Inferior parietal cortex (tissue), 1 donor: ENCODE measurements at regions not wholly inside any gene's neighbourhood (a gene's known extent, or its start where the extent isn't known, plus 50 kb on each side); places are given as distances from the start of the nearest gene placed in this dataset.

ENCODE experiments used
- DNase-seq: peaks from one replicate; pipeline ENCODE4 v3.0.0-alpha.2; 2016; ENCODE audit errors: extremely low spot score

DNA sequence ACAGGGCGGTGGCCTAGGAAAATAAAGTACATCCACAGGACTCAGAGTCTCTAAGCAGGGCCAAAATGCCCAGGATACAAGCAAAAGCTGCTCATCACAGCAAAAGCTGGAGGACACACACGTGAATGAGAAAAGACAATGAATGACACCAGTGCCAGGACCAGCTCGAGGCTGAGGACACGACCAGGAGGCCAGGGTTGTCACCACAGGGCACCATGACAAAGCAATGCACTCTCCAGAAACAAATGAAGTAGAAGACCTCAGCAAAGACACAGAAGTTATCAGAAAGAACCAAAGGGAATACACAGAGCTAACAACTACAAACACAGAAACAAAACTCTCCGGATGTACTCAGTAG, 92.1 kb downstream of the FOXL3 start:
- DNase-seq, result no peak

DNA sequence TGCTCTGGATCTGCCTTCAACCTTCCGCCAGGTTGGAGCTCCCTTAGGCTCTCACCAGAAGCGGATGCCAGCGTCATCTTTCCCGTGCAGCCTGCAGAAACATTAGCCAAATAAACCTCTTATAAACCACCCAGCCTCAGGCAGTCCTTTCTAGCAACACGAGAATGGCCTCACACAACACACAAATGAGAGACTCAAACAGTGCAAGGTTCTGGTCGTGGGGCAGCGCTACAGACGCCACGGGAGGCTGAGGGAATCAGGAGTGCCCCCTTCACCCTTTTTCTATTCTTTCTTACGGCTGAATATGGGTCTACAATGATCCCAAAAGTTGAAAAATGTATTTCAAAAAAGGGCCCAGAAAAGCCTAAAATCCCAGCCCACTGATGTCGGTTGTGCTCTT, 96.4 kb downstream of the FOXL3 start:
- DNase-seq, result no peak

DNA sequence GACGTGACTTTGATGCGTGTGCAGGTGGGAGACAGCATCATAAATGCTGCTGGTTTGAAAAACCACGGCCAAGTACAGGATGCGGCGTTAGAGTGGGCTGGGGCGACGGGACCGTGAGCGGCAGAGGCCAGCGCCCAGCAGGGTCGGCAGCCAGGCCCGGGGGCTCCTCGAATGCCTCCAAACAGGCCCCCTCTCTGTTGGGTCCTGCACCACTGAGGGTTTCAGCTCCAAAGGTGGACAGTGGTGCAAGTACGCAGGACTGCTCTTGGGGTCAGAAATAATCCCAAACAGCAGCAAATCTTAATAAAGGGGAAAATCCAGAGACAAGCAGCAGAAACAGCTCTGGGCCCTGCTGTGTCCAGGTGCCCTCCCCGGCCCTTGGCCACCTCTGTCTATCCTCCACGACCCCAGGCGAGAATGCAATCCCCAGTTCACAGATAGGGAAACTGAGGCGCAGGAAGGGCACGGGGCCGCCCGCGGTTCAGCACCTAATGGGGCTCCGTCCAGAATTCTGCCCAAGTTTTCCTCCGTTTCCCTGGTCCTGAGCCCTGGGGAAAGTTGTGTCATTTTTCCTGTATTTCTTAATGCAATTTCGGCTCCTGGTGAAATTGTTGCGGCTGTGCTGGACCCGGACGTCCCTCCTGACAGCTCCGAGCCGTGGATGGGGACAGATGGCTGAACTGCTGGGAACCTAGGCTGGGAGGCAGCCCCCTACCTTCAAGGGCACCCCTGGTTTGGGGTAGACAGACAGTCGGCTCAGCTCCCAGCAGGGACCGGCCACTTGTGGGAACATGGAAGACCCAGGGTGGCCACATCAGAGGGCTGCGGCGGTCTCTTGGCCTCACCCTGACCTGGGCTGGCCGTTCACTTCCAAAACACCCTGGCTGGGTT, 97.4 kb downstream of the FOXL3 start:
- DNase-seq, result no peak

- DNase-seq, result no peak
Measured at GRCh38 chr7:388023-388960, 98.3 kb downstream of the FOXL3 start.

GRCh38 chr7:388961-389701, 99.2 kb downstream of the FOXL3 start:
- no peak for DNase-seq

- DNase-seq, result no peak
Measured at GRCh38 chr7:389911-390601, 100.1 kb downstream of the FOXL3 start.

DNA sequence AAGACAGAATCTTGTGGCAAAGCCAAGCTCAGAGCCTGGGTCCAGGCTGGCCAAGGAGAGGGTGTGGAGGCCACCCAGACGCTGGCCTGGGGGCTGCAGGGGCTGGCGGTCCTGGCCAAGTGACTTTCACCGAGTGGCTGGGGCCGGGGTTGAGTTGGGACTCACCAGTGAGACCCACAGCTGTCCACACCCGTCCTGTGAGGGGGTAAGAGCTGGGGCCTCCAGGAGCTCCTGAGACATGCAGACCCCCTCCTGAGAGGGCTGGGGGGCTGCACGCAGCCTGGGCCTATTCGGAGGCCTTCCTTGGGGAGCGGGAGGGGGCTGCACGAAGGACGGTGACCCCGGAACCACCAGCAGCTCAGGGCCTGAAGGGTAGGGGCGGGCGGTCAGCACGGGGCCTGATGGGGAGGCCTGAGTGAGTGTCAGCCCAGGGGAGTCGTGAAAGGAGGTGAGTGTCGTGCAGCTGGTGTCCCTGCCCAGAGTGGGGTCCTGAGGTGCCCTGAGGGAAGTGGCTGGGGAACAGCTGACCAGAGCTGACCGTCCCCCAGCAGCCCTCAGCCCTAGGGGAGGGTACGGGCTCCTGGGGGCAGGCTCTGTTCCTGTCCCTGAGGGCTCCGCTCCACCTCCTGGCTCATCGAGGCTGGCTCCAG, 100.9 kb downstream of the FOXL3 start:
- no peak for DNase-seq

DNA sequence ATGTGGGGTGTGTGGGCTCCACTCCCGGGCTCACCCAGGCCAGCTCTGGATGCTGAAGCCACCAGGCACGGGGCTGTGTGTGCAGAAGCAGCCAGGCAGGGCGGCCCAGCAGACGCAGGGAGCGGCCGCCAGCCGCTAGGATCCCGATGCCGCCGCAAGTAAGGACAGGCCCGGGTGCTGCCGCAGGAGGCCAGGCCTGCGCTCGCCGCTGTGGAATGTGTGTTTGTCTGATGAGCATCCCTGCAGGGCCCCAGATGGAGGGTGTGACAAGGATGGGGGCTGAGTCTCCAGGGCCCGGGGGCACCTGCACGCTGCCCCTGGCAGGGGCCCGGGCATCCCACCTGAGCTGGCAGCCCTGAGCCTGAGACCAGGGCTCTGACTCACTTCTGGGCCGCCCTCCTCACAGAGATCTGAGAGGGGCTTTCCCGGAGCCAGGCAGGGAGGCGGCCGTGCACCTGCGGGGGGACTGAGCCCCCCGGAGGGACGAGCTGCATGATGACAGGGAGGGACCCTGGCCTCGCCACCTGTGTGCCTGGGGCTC, 101.5 kb downstream of the FOXL3 start:
- DNase-seq, result no peak

DNA sequence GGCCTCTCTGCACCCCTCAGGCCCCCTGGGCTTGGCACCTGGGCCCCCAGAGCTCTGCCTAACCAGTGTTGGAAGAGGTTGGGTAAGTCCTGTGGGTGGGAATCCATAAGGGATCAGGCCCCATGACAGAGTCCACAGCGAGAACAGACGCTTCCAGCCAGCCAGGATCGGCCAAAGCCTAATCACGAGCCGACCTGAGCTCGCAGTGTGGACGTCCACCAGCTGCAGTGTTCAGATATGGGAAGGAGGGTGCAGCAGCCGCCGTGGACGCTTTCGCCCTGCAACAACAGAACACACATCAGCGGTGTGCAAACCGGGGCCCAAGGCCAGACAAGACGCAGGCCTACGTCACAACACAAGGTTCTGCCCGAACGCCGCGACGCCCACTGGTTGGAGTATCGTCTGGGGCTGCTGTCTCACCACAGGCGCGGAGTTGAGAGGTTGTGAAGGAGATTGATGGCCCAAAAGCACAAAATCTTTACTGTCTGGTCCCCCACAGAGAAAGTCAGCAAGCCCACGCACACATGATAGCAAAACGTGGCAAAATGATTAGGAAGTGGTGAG, 102.1 kb downstream of the FOXL3 start:
- DNase-seq, result no peak

- no peak for DNase-seq
Measured at GRCh38 chr7:392822-393221, 102.9 kb downstream of the FOXL3 start.

DNA sequence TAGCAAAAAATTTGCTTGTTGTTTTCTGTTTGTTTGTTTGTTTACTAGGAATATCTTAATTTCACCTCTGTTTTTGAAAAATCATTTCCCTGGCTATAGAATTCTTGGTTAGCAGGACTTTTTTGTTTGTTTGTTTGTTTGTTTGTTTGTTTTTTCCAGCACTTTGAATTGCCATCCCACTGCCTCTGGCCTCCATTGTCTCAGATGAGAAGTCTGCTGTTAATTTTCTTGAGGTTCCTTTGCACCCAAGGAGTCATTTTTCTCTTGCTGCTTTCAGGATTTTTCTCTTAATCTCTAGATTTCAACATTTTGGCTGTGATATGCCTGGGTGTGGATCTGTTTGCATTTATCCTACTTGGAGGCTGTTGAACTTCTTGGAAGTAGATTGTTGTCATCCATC, 105.7 kb downstream of the FOXL3 start:
- DNase-seq, result no peak

DNA sequence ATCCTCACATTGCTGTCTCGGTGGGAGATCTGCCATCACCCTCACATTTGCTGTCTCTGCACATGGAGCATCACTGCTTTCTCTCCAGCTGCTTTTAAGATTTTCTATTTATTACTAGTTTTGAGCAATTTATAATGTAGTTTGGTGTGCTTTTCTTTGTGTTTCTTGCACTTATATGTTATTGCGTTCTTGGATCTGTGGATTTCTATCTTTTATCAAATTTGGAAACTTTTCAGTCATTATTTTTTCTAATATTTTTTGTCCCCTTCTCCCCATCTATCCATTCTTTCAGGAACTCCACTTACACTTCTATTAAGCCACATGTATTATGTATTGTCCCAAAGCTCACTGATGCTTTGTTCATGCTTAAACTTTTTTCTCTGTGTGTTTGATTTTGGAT, 108.9 kb downstream of the FOXL3 start:
- no peak for DNase-seq

GRCh38 chr7:400901-401485, 111.0 kb downstream of the FOXL3 start:
- DNase-seq, result no peak

DNA sequence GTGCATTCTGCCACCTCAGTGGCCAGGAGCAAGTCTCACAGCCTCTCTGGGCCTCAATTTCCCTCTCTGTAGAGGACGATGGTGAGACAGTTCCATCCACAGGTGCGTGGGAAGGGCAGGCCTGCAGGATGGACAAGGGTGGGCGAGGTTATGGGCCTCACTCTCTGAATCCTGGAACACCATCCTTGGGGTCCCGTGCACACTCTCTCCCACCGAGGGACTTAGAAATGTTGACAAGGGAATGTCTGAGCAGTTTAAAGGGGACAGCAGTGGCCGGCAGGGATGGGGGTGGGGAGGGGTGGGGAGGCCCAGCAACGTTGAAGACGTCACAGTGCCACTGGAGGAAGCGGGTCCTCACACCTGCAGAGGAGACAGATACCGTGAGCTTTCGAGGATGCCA, 111.5 kb downstream of the FOXL3 start:
- no peak for DNase-seq

GRCh38 chr7:404812-405488, 114.7 kb downstream of the PDGFA start:
- DNase-seq, result no peak

DNA sequence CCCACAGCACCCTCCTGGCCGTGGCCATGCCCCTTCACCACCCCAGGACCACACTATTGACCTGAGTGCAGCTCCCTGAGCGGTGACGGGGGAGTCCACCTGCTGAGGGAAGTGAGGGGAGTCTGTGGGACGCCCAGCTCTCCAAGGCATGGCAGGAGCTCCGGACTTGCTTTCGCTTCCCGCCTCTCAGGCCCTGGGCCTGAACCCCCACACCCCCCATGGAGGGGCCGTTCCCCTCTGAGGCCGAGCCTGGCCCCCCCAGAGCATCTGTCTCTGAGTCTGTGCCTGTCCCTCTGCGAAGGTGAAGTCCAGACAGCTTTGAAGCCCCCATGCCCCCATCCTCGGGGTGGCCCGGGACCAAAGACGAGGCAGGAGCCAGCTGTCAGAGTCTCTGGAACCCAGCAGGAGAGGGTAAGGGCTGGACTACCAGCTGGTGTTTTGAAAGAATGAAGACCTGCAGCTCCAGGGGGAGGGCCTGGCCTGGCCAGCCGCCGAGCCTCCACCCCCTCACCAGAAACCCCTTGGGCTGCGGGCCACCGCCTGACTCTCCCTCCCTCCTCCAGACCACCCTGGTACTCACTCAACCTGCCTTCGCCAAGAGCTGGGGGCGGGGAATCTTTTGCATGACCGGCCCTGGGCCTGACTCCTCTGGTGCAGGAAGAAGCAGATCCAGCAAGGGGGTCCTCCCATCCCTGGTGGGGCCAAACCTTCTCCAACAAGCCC, 114.0 kb downstream of the PDGFA start:
- DNase-seq, result no peak

DNA sequence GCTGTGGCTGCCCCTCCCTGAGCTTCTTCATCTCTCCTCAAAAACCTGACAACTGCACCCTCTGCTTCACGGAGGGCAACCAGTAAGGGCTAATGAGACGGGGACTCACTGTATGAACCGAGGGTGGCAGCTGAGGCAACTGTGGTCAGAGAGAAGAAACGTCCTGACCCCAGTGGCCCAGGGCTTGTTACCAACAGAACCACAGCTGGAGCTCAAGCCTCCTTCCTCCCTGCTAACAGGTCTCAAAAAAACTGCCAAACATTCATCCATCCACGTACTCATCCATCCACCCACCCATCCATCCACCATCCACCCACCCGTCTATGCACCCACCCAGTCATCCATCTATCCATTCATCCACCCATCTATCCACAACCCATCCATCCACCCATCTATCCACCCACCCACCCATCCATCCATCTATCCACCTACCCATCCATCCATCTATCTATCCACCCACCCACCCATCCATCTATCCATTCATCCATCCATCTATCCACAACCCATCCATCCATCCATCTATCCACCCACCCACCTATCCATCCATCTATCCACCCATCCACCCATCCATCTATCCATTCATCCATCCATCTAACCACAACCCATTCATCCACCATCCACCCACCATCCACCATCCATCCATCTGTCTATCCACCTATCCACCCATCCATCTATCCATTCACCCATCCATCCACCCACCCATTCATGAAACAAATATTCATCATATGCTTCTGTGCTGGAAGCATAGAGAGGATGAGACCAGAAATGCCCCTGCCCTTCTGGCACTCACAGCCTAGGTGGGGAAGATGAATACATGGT, 111.7 kb downstream of the PDGFA start:
- no peak for DNase-seq

DNA sequence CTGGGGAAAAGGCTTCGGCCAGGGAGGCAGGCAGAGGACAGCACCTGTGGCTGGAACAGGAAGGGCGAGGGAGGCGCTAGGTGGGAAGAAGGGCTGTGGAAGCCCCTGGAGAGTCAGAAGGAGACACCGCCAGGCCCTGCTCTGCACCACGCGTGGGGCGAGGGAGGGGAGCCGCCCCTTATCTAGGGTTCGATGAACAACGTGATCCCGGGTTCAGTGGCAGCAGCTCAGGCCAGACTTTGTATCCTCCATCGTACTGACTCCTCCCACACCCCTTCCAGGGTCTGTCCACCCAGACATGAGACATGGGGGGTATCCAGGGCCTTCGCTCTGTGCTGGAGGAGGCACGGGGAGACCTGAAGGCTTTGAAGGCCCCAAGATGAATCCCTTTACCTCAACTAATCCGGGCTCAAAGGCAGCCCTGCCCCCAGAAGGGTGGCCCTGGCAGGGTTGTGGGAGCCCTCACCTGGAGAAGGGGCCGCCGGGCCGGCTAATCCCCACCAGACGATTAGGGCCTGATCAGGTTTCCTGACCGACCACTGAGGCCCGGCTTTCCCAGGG, 110.8 kb downstream of the PDGFA start:
- DNase-seq, result no peak
